ENCODE measurements at regions not wholly inside any gene's neighbourhood (a gene's known extent, or its start where the extent isn't known, plus 50 kb on each side); places are given as distances from the start of the nearest gene placed in this dataset.

GRCh38 chr6:87905101-87905641, 142.5 kb upstream of the SPACA1 start:
- no peak for DNase-seq

GRCh38 chr6:87904011-87904410, 143.6 kb upstream of the SPACA1 start:
- no peak for DNase-seq

GRCh38 chr6:87903323-87903722, 144.3 kb upstream of the SPACA1 start:
- DNase-seq = no peak

- no peak for DNase-seq
Observed at GRCh38 chr6:87902383-87902782, 145.3 kb upstream of the SPACA1 start.

- no peak for DNase-seq
Observed at GRCh38 chr6:87901613-87902012, 146.0 kb upstream of the SPACA1 start.

- no peak for DNase-seq
Observed at GRCh38 chr6:87900160-87900698, 147.4 kb upstream of the SPACA1 start.

- DNase-seq = no peak
Observed at GRCh38 chr6:87899499-87900147, 148.0 kb upstream of the SPACA1 start.

- no peak for DNase-seq
Observed at GRCh38 chr6:87897663-87898062, 150.0 kb upstream of the SPACA1 start.

GRCh38 chr6:87897013-87897412, 150.6 kb upstream of the SPACA1 start:
- no peak for DNase-seq

- DNase-seq = no peak
Observed at GRCh38 chr6:87887266-87887665, 160.4 kb upstream of the SPACA1 start.

GRCh38 chr6:87884203-87884602, 163.4 kb upstream of the SPACA1 start:
- DNase-seq = no peak

GRCh38 chr6:87881342-87881895, 166.2 kb upstream of the SPACA1 start:
- DNase-seq = no peak

- no peak for DNase-seq
Observed at GRCh38 chr6:87879132-87879861, 168.3 kb upstream of the SPACA1 start.

GRCh38 chr6:87875781-87876180, 171.9 kb upstream of the SPACA1 start:
- no peak for DNase-seq

GRCh38 chr6:87873556-87873955, 171.5 kb upstream of the AKIRIN2 start:
- DNase-seq = no peak

GRCh38 chr6:87870556-87870955, 168.5 kb upstream of the AKIRIN2 start:
- no peak for DNase-seq

GRCh38 chr6:87869064-87869905, 167.3 kb upstream of the AKIRIN2 start:
- no peak for DNase-seq

GRCh38 chr6:87860902-87861301, 158.9 kb upstream of the AKIRIN2 start:
- no peak for DNase-seq

- DNase-seq = no peak
Observed at GRCh38 chr6:87858440-87858839, 156.4 kb upstream of the AKIRIN2 start.

GRCh38 chr6:87851674-87852299, 149.8 kb upstream of the AKIRIN2 start:
- no peak for DNase-seq

GRCh38 chr6:87848616-87849015, 146.6 kb upstream of the AKIRIN2 start:
- no peak for DNase-seq

GRCh38 chr6:87847830-87848210, 145.8 kb upstream of the AKIRIN2 start:
- DNase-seq = no peak

Measured in islet precursor cell (in vitro differentiated cells).